Hepatocyte (in vitro differentiated cells): ENCODE measurements at regions not wholly inside any gene's neighbourhood (a gene's known extent, or its start where the extent isn't known, plus 50 kb on each side); places are given as distances from the start of the nearest gene placed in this dataset.

ENCODE experiments used
- CTCF ChIP-seq: fragments of 200-600 bp; sonication (generic); IDR thresholded peaks from 2 replicates; pipeline ENCODE4 v1.5.1; 2016; ENCODE audit warnings: antibody characterized with exemption, mild to moderate bottlenecking; ENCODE audit not compliant: poor library complexity
- EZH2 ChIP-seq: fragments of 200-600 bp; sonication (generic); IDR thresholded peaks from 2 replicates; pipeline ENCODE4 v1.6.1; 2016; ENCODE audit warnings: antibody characterized with exemption, mild to moderate bottlenecking, borderline replicate concordance

- TF ChIP-seq CTCF = no peak
- TF ChIP-seq EZH2 = no peak
Measured at GRCh38 chr12:127012109-127012508, 1254.9 kb upstream of the TMEM132C start.
